ENCODE measurements at regions not wholly inside any gene's neighbourhood (a gene's known extent, or its start where the extent isn't known, plus 50 kb on each side); places are given as distances from the start of the nearest gene placed in this dataset.

DNA sequence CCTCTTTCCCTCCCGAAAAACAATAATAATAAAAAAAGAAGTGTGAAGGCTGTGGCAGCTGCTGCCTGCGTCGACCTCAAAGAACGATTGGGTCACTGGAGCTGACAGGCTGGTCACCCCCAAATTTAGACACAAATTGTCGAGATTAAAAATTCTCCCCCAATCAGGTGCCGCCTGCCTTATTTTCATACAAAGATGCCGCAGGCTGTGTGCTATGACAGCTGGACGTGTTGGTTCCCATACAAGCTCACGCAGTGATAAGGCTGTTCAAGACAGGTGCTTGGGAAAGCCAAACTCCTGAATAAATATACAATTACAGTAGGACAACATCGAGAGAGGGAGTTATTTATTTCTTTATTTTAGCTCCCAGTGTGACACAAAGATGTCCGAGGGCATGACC, 1041.8 kb downstream of the VRK1 start:
- ChIA-PET CTCF (no interaction called here), POLR2A (no interaction called here)
- Mint-ChIP-seq H3K9me3 (no peaks in the 10 kb centered on the region), H3K4me3 (no peak overlapping the region), H3K27me3 (no peaks in the 10 kb centered on the region), H3K27ac (no peak overlapping the region), H3K4me1 (no peaks in the 10 kb centered on the region), H3K36me3 (ENCODE audit: low read depth) (no peaks in the 10 kb centered on the region)
- ATAC-seq (ENCODE audit: low read depth) (no peak), DNase-seq (no peak)
- TF ChIP-seq, protein P1, sequence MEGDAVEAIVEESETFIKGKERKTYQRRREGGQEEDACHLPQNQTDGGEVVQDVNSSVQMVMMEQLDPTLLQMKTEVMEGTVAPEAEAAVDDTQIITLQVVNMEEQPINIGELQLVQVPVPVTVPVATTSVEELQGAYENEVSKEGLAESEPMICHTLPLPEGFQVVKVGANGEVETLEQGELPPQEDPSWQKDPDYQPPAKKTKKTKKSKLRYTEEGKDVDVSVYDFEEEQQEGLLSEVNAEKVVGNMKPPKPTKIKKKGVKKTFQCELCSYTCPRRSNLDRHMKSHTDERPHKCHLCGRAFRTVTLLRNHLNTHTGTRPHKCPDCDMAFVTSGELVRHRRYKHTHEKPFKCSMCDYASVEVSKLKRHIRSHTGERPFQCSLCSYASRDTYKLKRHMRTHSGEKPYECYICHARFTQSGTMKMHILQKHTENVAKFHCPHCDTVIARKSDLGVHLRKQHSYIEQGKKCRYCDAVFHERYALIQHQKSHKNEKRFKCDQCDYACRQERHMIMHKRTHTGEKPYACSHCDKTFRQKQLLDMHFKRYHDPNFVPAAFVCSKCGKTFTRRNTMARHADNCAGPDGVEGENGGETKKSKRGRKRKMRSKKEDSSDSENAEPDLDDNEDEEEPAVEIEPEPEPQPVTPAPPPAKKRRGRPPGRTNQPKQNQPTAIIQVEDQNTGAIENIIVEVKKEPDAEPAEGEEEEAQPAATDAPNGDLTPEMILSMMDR (IDR thresholded peaks at IDR 0.05) = no peak
- intact Hi-C loops (cut with micrococcal nuclease) = no loop called here

DNA sequence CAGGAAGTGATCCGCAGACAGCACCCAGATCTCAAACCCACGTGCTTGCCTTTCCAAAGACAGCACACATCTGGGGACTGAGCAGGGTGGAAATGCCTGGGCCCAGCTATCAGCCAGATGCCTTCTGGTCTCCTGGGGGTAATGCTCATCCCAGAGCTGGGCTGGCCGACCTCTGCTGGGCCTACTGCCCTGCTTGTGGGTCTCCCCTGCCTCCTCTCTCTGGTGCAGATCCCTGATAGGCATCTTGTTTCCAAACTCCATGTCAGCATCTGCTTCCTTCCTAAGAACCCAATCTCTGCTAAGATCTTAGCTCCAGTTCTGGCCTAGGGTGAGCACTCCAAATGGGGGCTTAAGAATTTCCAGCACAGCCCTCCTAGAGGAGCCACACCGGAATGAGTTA, 1043.0 kb downstream of the VRK1 start:
- Mint-ChIP-seq H3K9me3 (no peaks in the 10 kb centered on the region), H3K27me3 (no peaks in the 10 kb centered on the region), H3K36me3 (ENCODE audit: low read depth) (no peaks in the 10 kb centered on the region), H3K27ac (no peak overlapping the region), H3K4me1 (no peaks in the 10 kb centered on the region), H3K4me3 (no peak overlapping the region)
- DNase-seq = no peak
- ATAC-seq (ENCODE audit: low read depth) = no peak
- ChIA-PET CTCF (no interaction called here), POLR2A (no interaction called here)
- intact Hi-C loops (cut with micrococcal nuclease) = no loop called here
- TF ChIP-seq, protein P1 (IDR thresholded peaks at IDR 0.05) = no peak

GRCh38 chr14:97841762-97842161, 1044.6 kb downstream of the VRK1 start:
- intact Hi-C loops (cut with micrococcal nuclease) = no loop called here
- ChIA-PET CTCF (no interaction called here), POLR2A (no interaction called here)
- no peak overlapping the region for H3K27ac Mint-ChIP-seq
- H3K9me3 Mint-ChIP-seq = no peaks in the 10 kb centered on the region
- H3K36me3 Mint-ChIP-seq (ENCODE audit: low read depth) = no peaks in the 10 kb centered on the region
- TF ChIP-seq, protein P1 (IDR thresholded peaks at IDR 0.05) = no peak
- no peaks in the 10 kb centered on the region for H3K4me1 Mint-ChIP-seq
- DNase-seq (no peak), ATAC-seq (ENCODE audit: low read depth) (no peak)
- no peaks in the 10 kb centered on the region for H3K27me3 Mint-ChIP-seq
- no peak overlapping the region for H3K4me3 Mint-ChIP-seq

DNA sequence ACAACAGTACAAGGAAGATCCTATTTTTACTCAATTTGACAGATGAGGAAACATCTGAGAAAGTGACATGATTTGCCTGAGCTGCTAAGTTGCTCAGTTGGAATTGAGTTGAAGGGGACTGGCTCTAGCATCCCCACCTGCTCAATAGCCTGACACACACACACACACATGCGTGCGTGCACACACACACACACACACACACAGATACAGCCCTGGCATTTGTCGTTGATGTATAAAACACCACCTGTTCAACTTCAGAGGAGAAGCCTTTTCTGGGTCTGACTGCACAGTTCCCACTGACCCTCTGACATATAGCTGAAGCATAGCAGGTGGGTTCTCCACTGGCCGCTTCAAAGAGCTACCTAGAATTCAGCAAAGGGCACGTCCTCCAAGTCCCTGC, 1045.9 kb downstream of the VRK1 start:
- no peaks in the 10 kb centered on the region for H3K4me1 Mint-ChIP-seq
- ChIA-PET CTCF (no interaction called here), POLR2A (no interaction called here)
- no peaks in the 10 kb centered on the region for H3K27me3 Mint-ChIP-seq
- intact Hi-C loops (cut with micrococcal nuclease) = no loop called here
- no peaks in the 10 kb centered on the region for H3K9me3 Mint-ChIP-seq
- TF ChIP-seq, protein P1 (IDR thresholded peaks at IDR 0.05) = no peak
- no peak overlapping the region for H3K4me3 Mint-ChIP-seq
- no peaks in the 10 kb centered on the region for H3K36me3 Mint-ChIP-seq (ENCODE audit: low read depth)
- ATAC-seq (ENCODE audit: low read depth) (no peak), DNase-seq (no peak)
- no peak overlapping the region for H3K27ac Mint-ChIP-seq

DNA sequence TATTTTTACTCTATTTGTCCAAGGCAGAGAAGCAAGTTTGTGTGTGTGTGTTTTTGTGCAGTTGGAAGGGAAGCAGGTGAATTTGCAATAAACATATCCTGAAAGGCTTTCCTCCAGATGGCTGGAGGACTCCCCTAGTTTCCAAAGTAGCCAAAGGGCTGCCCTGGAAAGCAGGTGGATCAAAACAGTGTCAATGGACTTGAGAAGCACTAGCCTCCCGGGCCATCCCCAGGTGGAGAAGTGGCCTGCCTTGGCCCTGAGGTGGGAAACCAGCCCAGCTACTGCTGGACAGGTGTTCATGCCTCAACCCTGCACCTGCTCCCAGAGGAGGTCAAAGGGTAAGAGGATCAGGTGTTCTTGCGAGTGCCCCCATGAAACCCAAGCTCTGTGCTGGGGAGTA, 1046.9 kb downstream of the VRK1 start:
- DNase-seq (no peak), ATAC-seq (ENCODE audit: low read depth) (no peak)
- POLR2A ChIA-PET = no interaction called here
- Mint-ChIP-seq H3K9me3 (no peaks in the 10 kb centered on the region), H3K4me3 (no peak overlapping the region), H3K27ac (no peak overlapping the region), H3K27me3 (no peaks in the 10 kb centered on the region), H3K36me3 (ENCODE audit: low read depth) (no peaks in the 10 kb centered on the region), H3K4me1 (no peaks in the 10 kb centered on the region)
- TF ChIP-seq, protein P1 (IDR thresholded peaks at IDR 0.05) = no peak
- CTCF ChIA-PET = no interaction called here
- intact Hi-C loops (cut with micrococcal nuclease) = no loop called here

Data from activated B cell treated with CpG ODN at 0.5 μM for 24 hours (primary cell).